Progenitor cell of endocrine pancreas (in vitro differentiated cells): ENCODE measurements at regions not wholly inside any gene's neighbourhood (a gene's known extent, or its start where the extent isn't known, plus 50 kb on each side); places are given as distances from the start of the nearest gene placed in this dataset.
A peak's percentile ranks its signal among the peaks of the same experiment; 100 is the strongest.

Experiments used
- DNase-seq: peaks from one replicate; pipeline ENCODE4 v3.0.0; 2021; ENCODE audit warnings: low spot score; ENCODE audit not compliant: unreplicated experiment
- H3K27ac Mint-ChIP-seq: 2 replicates; pipeline ENCODE4 v1.8.0; 2021; ENCODE audit warnings: mild to moderate bottlenecking, moderate library complexity, mixed read lengths
- H3K27me3 Mint-ChIP-seq: 2 replicates; pipeline ENCODE4 v1.8.0; 2021; ENCODE audit warnings: mixed read lengths
- H3K36me3 Mint-ChIP-seq: 2 replicates; pipeline ENCODE4 v1.8.0; 2022; ENCODE audit warnings: mixed read lengths; ENCODE audit not compliant: insufficient read depth
- H3K4me1 Mint-ChIP-seq: 2 replicates; pipeline ENCODE4 v1.8.0; 2021; ENCODE audit warnings: low read depth, mixed read lengths
- H3K4me3 Mint-ChIP-seq: 2 replicates; pipeline ENCODE4 v1.8.0; 2021; ENCODE audit warnings: low read depth, mild to moderate bottlenecking, moderate library complexity, mixed read lengths
- H3K9me3 Mint-ChIP-seq: 2 replicates; pipeline ENCODE4 v1.8.0; 2021; ENCODE audit warnings: low read depth, mixed read lengths
- CTCF ChIP-seq: fragments of 200-600 bp; sonication (generic); IDR thresholded peaks from one replicate; pipeline ENCODE4 v1.5.0; 2021; ENCODE audit warnings: antibody characterized with exemption, mild to moderate bottlenecking; ENCODE audit not compliant: unreplicated experiment

- Mint-ChIP-seq H3K36me3 (no peaks in the 10 kb centered on the region), H3K27me3 (peaks cover 39% of the 10 kb centered on the region), H3K27ac (peak overlapping the region; percentile 77), H3K4me1 (peaks cover 16% of the 10 kb centered on the region), H3K4me3 (peak overlapping the region; percentile 62), H3K9me3 (no peaks in the 10 kb centered on the region)
- peak; percentile 34 for DNase-seq
- peak; percentile 69 for TF ChIP-seq CTCF
Observed at GRCh38 chr6:137415127-137415833, 78.9 kb downstream of the OLIG3 start.

GRCh38 chr6:137414599-137414998 is 79.6 kb downstream of the OLIG3 start:
- no peak for DNase-seq
- Mint-ChIP-seq H3K4me3 (peak overlapping the region; percentile 62), H3K27me3 (peaks cover 39% of the 10 kb centered on the region), H3K36me3 (no peaks in the 10 kb centered on the region), H3K27ac (no peak overlapping the region), H3K9me3 (no peaks in the 10 kb centered on the region), H3K4me1 (peaks cover 16% of the 10 kb centered on the region)
- TF ChIP-seq CTCF, result no peak

- Mint-ChIP-seq H3K4me3 (no peak overlapping the region), H3K27ac (no peak overlapping the region), H3K4me1 (peaks cover 16% of the 10 kb centered on the region), H3K27me3 (peaks cover 34% of the 10 kb centered on the region), H3K36me3 (no peaks in the 10 kb centered on the region), H3K9me3 (no peaks in the 10 kb centered on the region)
- TF ChIP-seq CTCF, result no peak
- DNase-seq, result no peak
Observed at GRCh38 chr6:137413482-137413881, 80.7 kb downstream of the OLIG3 start.

GRCh38 chr6:137412562-137412961 is 81.6 kb downstream of the OLIG3 start:
- Mint-ChIP-seq H3K4me3 (no peak overlapping the region), H3K27me3 (peaks cover 27% of the 10 kb centered on the region), H3K27ac (no peak overlapping the region), H3K36me3 (no peaks in the 10 kb centered on the region), H3K4me1 (peaks cover 16% of the 10 kb centered on the region), H3K9me3 (peaks cover 3% of the 10 kb centered on the region)
- no peak for TF ChIP-seq CTCF
- DNase-seq, result no peak

GRCh38 chr6:137409266-137409777 is 84.9 kb downstream of the OLIG3 start:
- no peak overlapping the region for H3K27ac Mint-ChIP-seq
- H3K9me3 Mint-ChIP-seq, result peaks cover 9% of the 10 kb centered on the region
- no peaks in the 10 kb centered on the region for H3K36me3 Mint-ChIP-seq
- peaks cover 10% of the 10 kb centered on the region for H3K4me1 Mint-ChIP-seq
- no peak overlapping the region for H3K4me3 Mint-ChIP-seq
- peaks cover 14% of the 10 kb centered on the region for H3K27me3 Mint-ChIP-seq
- no peak for TF ChIP-seq CTCF
- no peak for DNase-seq
